GM18867 (cell line): ENCODE measurements at regions not wholly inside any gene's neighbourhood (a gene's known extent, or its start where the extent isn't known, plus 50 kb on each side); places are given as distances from the start of the nearest gene placed in this dataset.
A peak's percentile ranks its signal among the peaks of the same experiment; 100 is the strongest.

Experiments
- ATAC-seq: cut with Tn5 transposase; IDR thresholded peaks from one replicate; pipeline ENCODE4 v1.9.1; 2021; ENCODE audit warnings: mild to moderate bottlenecking, moderate library complexity; ENCODE audit not compliant: unreplicated experiment

- no peak for ATAC-seq
These were observed 1321.5 kb upstream of the CELF4 start for GRCh38 chr18:38886861-38887670.

GRCh38 chr18:38886235-38886634 lies 1320.6 kb upstream of the CELF4 start:
- no peak for ATAC-seq

DNA sequence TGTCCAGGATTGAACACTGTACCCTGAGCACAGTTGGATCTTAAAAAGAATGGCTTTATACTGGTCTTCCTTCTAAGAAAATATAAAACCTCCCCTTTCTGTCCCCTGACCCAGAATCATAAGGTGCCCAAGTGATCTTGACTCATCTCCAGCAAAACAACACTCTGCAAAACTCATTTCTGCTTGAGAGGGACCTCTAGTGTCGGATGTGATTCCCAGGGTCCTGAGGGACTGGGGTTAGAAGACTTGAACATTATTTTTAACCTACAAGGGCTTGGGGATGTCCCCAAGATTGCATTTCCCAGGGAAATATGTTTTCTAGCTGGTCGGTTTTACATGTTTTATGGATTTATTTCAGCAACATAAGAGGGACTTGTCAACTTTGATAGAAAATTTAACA lies 1318.5 kb upstream of the CELF4 start:
- ATAC-seq = no peak

DNA sequence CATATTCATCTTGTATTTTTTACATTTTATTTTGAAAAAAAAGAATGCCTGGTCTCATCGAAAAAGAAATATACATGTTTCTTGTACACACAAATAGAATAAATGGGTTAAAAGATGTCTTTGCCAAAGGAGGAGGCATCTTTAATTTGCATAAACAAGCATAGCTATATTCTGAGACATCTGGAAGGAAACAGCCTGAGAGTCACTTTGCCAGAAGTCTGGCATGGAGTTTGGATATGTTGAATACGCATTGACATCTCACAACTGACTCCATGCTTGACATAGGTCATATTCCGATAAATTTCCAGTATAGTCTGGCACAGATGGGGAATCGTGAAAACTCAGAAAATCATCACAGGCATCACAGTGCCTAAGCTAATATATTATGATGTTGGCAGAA lies 1317.5 kb upstream of the CELF4 start:
- no peak for ATAC-seq

DNA sequence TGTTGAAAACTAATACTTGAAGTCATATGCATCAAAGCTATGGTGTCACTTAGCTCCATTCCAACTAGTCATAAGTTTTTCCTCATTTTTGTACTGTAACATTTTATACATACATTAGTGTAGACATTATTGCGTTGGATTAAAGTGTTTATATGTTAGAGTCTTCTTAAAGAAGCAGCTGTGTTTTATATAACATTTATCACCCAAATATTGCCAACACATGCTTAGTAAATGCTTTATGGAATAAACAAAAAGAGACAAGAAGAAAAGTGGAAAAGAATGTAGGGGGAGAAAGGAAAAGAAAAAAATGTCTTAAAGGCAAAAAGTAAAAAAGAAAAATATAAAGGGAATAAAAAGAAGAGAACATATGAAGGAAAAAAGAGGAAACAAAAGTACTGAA lies 1314.3 kb upstream of the CELF4 start:
- no peak for ATAC-seq

GRCh38 chr18:38872342-38872741 lies 1306.7 kb upstream of the CELF4 start:
- ATAC-seq = peak; percentile 92

DNA sequence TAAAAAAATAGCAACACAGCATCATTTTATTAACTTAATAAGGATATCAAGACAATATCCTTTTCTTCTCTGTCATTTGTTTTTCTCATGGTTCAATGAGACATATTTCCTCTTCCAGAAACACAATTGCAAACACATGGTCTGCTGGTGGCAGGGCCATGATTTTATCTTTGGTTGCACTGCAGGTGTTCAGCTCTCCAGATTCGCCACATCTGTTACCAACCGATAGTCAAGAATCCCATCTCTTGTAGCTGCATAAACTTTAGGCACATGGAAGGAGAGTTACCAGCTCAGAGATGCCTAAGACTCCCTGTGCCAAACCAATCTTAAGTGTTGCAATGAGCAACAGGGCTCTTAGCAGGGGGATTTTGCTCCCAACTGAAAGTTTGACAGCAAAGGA lies 1303.2 kb upstream of the CELF4 start:
- ATAC-seq = no peak

- no peak for ATAC-seq
These were observed 1302.1 kb upstream of the CELF4 start for GRCh38 chr18:38867680-38868079.

- ATAC-seq = no peak
These were observed 1285.9 kb upstream of the CELF4 start for GRCh38 chr18:38851526-38851925.

- ATAC-seq = no peak
These were observed 1281.7 kb upstream of the CELF4 start for GRCh38 chr18:38847326-38847725.

- no peak for ATAC-seq
These were observed 1277.7 kb upstream of the CELF4 start for GRCh38 chr18:38843291-38843690.

- no peak for ATAC-seq
These were observed 1260.6 kb upstream of the CELF4 start for GRCh38 chr18:38826247-38826646.

GRCh38 chr18:38811209-38811608 lies 1245.6 kb upstream of the CELF4 start:
- ATAC-seq = no peak

DNA sequence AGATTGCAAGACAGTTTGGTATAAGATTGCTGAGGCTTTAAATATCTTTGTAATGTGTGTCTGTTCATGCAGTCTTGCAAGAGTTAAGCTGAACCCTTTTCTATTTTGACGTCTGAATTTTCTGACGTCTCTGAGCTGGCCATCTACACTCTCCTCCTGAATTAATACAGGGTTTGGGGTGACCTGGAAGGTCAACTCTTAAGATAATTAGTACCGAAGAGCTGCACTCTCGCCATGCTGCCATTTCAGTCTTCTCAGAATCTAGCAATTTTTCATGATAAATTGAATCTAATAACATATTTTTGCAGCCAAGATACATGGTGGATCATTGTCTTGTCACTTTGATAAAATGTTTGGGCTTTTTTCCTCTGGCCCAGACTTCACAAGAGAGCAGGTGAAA lies 1245.2 kb upstream of the CELF4 start:
- ATAC-seq = no peak

DNA sequence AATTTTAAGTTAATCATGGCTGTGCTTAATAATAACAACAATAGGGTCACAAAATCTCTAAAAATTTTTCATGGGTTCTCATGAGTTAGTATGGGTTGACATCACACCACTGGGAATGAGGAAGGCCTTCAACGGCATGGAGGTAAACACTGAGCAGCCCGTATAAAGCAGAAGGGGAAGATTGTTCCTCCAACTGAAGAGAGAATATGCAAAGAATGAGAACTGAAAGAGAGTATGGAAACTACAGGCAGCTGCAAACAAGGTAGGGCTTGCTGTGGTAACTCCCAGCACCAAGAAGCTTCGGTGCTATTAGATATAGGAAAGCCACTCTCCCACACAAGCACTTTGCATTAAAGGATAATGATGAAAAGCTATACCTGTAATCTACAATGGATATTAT lies 1242.3 kb upstream of the CELF4 start:
- peak; percentile 45 for ATAC-seq

DNA sequence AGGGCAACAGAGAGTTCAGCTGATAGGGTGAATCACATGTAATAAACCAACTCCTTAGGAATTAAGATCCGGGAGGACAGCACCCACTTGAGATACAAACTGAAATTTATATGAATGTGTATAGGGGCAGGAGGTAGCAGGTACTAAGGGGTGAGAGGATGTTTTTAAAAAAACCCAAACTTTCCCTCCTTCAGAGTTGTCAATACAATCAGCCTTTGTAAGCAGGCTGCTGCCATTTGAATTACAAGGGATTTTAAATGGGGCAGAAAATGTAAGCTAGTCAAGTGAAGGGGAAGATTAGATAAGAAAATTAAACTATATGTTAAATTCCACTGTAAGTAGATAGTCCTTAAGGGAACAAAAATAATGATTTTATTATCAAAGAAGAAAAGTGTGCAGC lies 1239.7 kb upstream of the CELF4 start:
- ATAC-seq = no peak

- no peak for ATAC-seq
These were observed 1236.0 kb upstream of the CELF4 start for GRCh38 chr18:38801640-38802039.

GRCh38 chr18:38796762-38797161 lies 1231.2 kb upstream of the CELF4 start:
- ATAC-seq = no peak

DNA sequence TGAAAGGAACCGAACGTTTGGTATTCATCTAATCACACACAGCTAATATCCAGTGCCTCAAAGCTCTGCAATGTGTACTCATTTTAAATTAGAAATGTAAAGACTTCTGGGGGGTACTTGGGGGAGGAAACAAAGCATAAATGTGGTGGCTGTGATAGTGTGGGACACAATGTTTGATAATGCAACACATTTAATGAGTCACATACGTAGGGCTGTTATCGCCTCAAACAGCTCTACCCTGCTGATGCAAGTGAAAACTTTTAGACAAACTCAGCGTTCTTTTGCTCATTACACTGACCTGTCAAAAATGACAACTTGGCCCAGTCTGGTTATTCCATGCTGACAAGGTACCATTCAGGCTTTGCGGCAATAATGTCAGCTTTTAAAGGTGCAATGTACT lies 1227.1 kb upstream of the CELF4 start:
- ATAC-seq = no peak

GRCh38 chr18:38790786-38791185 lies 1225.2 kb upstream of the CELF4 start:
- no peak for ATAC-seq

DNA sequence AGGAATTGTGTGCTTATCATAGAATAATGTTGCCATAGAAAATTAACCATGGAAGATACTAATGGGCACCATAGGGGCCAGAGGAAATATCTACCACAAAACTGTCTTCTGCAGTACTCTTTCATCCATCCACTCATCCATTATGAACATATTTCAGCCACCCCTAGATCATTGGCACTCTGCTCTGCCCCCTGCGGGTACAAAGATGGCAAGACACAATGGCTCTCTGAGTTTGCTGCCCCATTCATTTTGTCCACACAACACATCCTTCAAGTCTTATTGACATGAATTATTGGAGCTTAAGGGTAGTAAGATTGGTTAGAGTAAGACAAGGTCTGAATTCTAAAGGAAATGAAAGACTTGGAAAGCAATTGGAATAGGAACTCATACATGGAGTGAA lies 1224.7 kb upstream of the CELF4 start:
- ATAC-seq = no peak

- ATAC-seq = no peak
These were observed 1223.5 kb upstream of the CELF4 start for GRCh38 chr18:38789141-38789540.

- ATAC-seq = no peak
These were observed 1221.3 kb upstream of the CELF4 start for GRCh38 chr18:38786906-38787305.
